ENCODE measurements at regions not wholly inside any gene's neighbourhood (a gene's known extent, or its start where the extent isn't known, plus 50 kb on each side); places are given as distances from the start of the nearest gene placed in this dataset.

- Histone ChIP-seq H4K20me1 (ENCODE audit: insufficient read depth, low read length) (no peaks in the 10 kb centered on the region), H3K27ac (ENCODE audit: low read length) (no peak overlapping the region), H3K4me3 (ENCODE audit: low read length) (no peak overlapping the region), H3K36me3 (replicated peaks; ENCODE audit: low read depth, low read length) (no peaks in the 10 kb centered on the region), H3K4me1 (ENCODE audit: low read length) (peaks cover 10% of the 10 kb centered on the region), H3K4me2 (ENCODE audit: low read length) (no peak overlapping the region), H3K9me3 (ENCODE audit: insufficient read depth, low read length) (no peaks in the 10 kb centered on the region), H3K27me3 (ENCODE audit: low read depth, low read length) (no peaks in the 10 kb centered on the region), H2AFZ (ENCODE audit: low read depth, low read length) (no peak overlapping the region), H3K9ac (ENCODE audit: low read length) (no peak overlapping the region), H3K79me2 (ENCODE audit: low read length) (no peaks in the 10 kb centered on the region)
- no peak for TF ChIP-seq CTCF (IDR thresholded peaks at IDR 0.05; ENCODE audit: low read depth, low read length)
- no peak for TF ChIP-seq EZH2phosphoT487 (IDR thresholded peaks at IDR 0.05; ENCODE audit: low read depth)
Measured at GRCh38 chr6:71410164-71410566, 121.6 kb downstream of the OGFRL1 start.

DNA sequence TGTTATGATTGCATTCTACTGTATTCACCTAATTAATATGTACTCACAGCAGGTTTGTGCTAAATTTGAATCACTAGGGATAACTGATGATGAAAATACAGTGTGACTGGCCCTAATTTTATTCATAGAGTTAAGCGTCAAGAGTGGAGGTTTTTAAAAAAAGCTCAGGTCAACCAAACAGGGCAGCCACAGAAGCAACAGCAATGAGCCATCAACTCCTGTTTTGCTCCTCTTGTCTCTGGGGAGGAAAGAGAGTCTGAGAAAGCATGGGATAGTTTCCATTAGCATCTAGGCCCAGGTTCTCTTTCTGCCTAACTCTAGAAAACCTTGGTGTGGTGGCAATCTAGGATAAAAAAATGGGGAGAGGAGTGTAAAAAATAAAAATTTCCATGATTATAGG is 122.1 kb downstream of the OGFRL1 start:
- H2AFZ ChIP-seq (ENCODE audit: low read depth, low read length), result no peak overlapping the region
- no peaks in the 10 kb centered on the region for H3K27me3 ChIP-seq (ENCODE audit: low read depth, low read length)
- no peak overlapping the region for H3K4me3 ChIP-seq (ENCODE audit: low read length)
- peaks cover 10% of the 10 kb centered on the region for H3K4me1 ChIP-seq (ENCODE audit: low read length)
- no peak overlapping the region for H3K27ac ChIP-seq (ENCODE audit: low read length)
- H3K4me2 ChIP-seq (ENCODE audit: low read length), result no peak overlapping the region
- H3K36me3 ChIP-seq (replicated peaks; ENCODE audit: low read depth, low read length), result no peaks in the 10 kb centered on the region
- H3K9me3 ChIP-seq (ENCODE audit: insufficient read depth, low read length), result no peaks in the 10 kb centered on the region
- no peaks in the 10 kb centered on the region for H4K20me1 ChIP-seq (ENCODE audit: insufficient read depth, low read length)
- H3K79me2 ChIP-seq (ENCODE audit: low read length), result no peaks in the 10 kb centered on the region
- H3K9ac ChIP-seq (ENCODE audit: low read length), result no peak overlapping the region
- TF ChIP-seq CTCF (IDR thresholded peaks at IDR 0.05; ENCODE audit: low read depth, low read length) (no peak), EZH2phosphoT487 (IDR thresholded peaks at IDR 0.05; ENCODE audit: low read depth) (no peak)

GRCh38 chr6:71411882-71412281 is 123.3 kb downstream of the OGFRL1 start:
- no peak overlapping the region for H3K27ac ChIP-seq (ENCODE audit: low read length)
- no peak overlapping the region for H3K4me2 ChIP-seq (ENCODE audit: low read length)
- H3K79me2 ChIP-seq (ENCODE audit: low read length), result no peaks in the 10 kb centered on the region

GRCh38 chr6:71412559-71413140 is 124.0 kb downstream of the OGFRL1 start:
- Histone ChIP-seq H3K4me2 (ENCODE audit: low read length) (no peak overlapping the region), H3K4me1 (ENCODE audit: low read length) (peaks cover 10% of the 10 kb centered on the region), H3K36me3 (replicated peaks; ENCODE audit: low read depth, low read length) (no peaks in the 10 kb centered on the region), H3K79me2 (ENCODE audit: low read length) (no peaks in the 10 kb centered on the region), H3K9me3 (ENCODE audit: insufficient read depth, low read length) (no peaks in the 10 kb centered on the region), H4K20me1 (ENCODE audit: insufficient read depth, low read length) (no peaks in the 10 kb centered on the region), H3K27me3 (ENCODE audit: low read depth, low read length) (no peaks in the 10 kb centered on the region), H3K9ac (ENCODE audit: low read length) (no peak overlapping the region), H3K4me3 (ENCODE audit: low read length) (no peak overlapping the region), H3K27ac (ENCODE audit: low read length) (no peak overlapping the region), H2AFZ (ENCODE audit: low read depth, low read length) (no peak overlapping the region)
- TF ChIP-seq EZH2phosphoT487 (IDR thresholded peaks at IDR 0.05; ENCODE audit: low read depth) (no peak), CTCF (IDR thresholded peaks at IDR 0.05; ENCODE audit: low read depth, low read length) (no peak)

More at GRCh38 chr6:71411882-71412281, 123.3 kb downstream of the OGFRL1 start:
- H3K4me1 ChIP-seq (ENCODE audit: low read length), result peaks cover 10% of the 10 kb centered on the region
- no peak overlapping the region for H3K9ac ChIP-seq (ENCODE audit: low read length)
- H3K27me3 ChIP-seq (ENCODE audit: low read depth, low read length), result no peaks in the 10 kb centered on the region
- no peaks in the 10 kb centered on the region for H3K36me3 ChIP-seq (replicated peaks; ENCODE audit: low read depth, low read length)
- H2AFZ ChIP-seq (ENCODE audit: low read depth, low read length), result no peak overlapping the region
- no peaks in the 10 kb centered on the region for H4K20me1 ChIP-seq (ENCODE audit: insufficient read depth, low read length)
- no peaks in the 10 kb centered on the region for H3K9me3 ChIP-seq (ENCODE audit: insufficient read depth, low read length)
- TF ChIP-seq CTCF (IDR thresholded peaks at IDR 0.05; ENCODE audit: low read depth, low read length), result no peak
- TF ChIP-seq EZH2phosphoT487 (IDR thresholded peaks at IDR 0.05; ENCODE audit: low read depth), result no peak
- H3K4me3 ChIP-seq (ENCODE audit: low read length), result no peak overlapping the region
